Caco-2 (cell line): ENCODE measurements at regions not wholly inside any gene's neighbourhood (a gene's known extent, or its start where the extent isn't known, plus 50 kb on each side); places are given as distances from the start of the nearest gene placed in this dataset.

Source experiments
- BruUV-seq: library from RNA; stranded (reverse); fragments of 400-500 nt; replicated peaks from 2 replicates; lab custom pipeline; 2021; lab: Mats Ljungman, UMichigan
- CTCF ChIA-PET: fragments of 300-600 bp; sonication (Branson Sonifier 250); formaldehyde crosslinking; loops from one replicate; lab custom pipeline; 2022; ENCODE audit warnings: antibody characterized with exemption; lab: Charles Lee
- POLR2A ChIA-PET: fragments of 300-600 bp; sonication (Branson Sonifier 250); formaldehyde crosslinking; loops from one replicate; lab custom pipeline; 2022; ENCODE audit warnings: antibody characterized with exemption; lab: Charles Lee
- DNase-seq, 2 experiments: peaks; one replicate each; pipeline versions ENCODE4 v3.0.0 to v3.0.0-alpha.2; 2020 to 2022
- H3K27me3 ChIP-seq: replicated peaks from 2 replicates; pipeline ENCODE4 v1.6.0; 2011; ENCODE audit warnings: low read length; ENCODE audit not compliant: control insufficient read depth, insufficient read depth
- H3K36me3 ChIP-seq: 2 replicates; pipeline ENCODE4 v1.5.1; 2011; ENCODE audit warnings: low read length; ENCODE audit not compliant: control insufficient read depth, insufficient read depth
- H3K4me1 ChIP-seq: fragments of 250-450 bp; sonication (Bioruptor Pico); 2 replicates; pipeline ENCODE4 v1.5.1; 2020; ENCODE audit warnings: mild to moderate bottlenecking
- H3K4me3 ChIP-seq: 2 replicates; pipeline ENCODE4 v1.5.1; 2011; ENCODE audit warnings: low read depth, mild to moderate bottlenecking, control low read depth, low read length
- H3K9me3 ChIP-seq: fragments of 250-450 bp; sonication (Bioruptor Pico); 2 replicates; pipeline ENCODE4 v1.5.1; 2020; ENCODE audit warnings: mild to moderate bottlenecking, moderate library complexity
- H3K27ac Mint-ChIP-seq: one replicate; pipeline ENCODE4 v1.8.0; 2022; ENCODE audit warnings: mixed read lengths; ENCODE audit not compliant: unreplicated experiment
- H3K27me3 Mint-ChIP-seq: one replicate; pipeline ENCODE4 v1.8.0; 2022; ENCODE audit warnings: mixed read lengths; ENCODE audit not compliant: insufficient read depth, unreplicated experiment
- H3K36me3 Mint-ChIP-seq: one replicate; pipeline ENCODE4 v1.8.0; 2022; ENCODE audit warnings: mild to moderate bottlenecking, mixed read lengths; ENCODE audit not compliant: insufficient read depth, unreplicated experiment
- H3K4me1 Mint-ChIP-seq: one replicate; pipeline ENCODE4 v1.8.0; 2022; ENCODE audit warnings: low read depth, mixed read lengths; ENCODE audit not compliant: unreplicated experiment
- H3K4me3 Mint-ChIP-seq: one replicate; pipeline ENCODE4 v1.8.0; 2022; ENCODE audit warnings: mild to moderate bottlenecking, moderate library complexity, mixed read lengths; ENCODE audit not compliant: unreplicated experiment
- H3K9me3 Mint-ChIP-seq: one replicate; pipeline ENCODE4 v1.8.0; 2022; ENCODE audit warnings: mixed read lengths; ENCODE audit not compliant: unreplicated experiment
- intact Hi-C: fragments of 100-400 bp; cut with micrococcal nuclease; formaldehyde crosslinking; loops from one replicate; pipeline ENCODE4 v1.10.0; 2022; ENCODE audit not compliant: unreplicated experiment
- TF ChIP-seq, protein P1 (sequence below), 2 experiments: fragments of 200-600 bp in 1 of 2; IDR thresholded peaks; 1 replicate in 1 of 2; 2 replicates in 1 of 2; pipeline versions ENCODE4 v1.5.1 to v1.8.0; 2011 to 2022; ENCODE audit warnings: antibody characterized with exemption in 1 of 2, control low read depth in 1 of 2, inconsistent platforms in 1 of 2, low read depth in 1 of 2, low read length in 1 of 2, mild to moderate bottlenecking in 1 of 2, moderate library complexity in 1 of 2; ENCODE audit not compliant: insufficient read depth in 1 of 2, severe bottlenecking in 1 of 2, unreplicated experiment in 1 of 2

DNA sequence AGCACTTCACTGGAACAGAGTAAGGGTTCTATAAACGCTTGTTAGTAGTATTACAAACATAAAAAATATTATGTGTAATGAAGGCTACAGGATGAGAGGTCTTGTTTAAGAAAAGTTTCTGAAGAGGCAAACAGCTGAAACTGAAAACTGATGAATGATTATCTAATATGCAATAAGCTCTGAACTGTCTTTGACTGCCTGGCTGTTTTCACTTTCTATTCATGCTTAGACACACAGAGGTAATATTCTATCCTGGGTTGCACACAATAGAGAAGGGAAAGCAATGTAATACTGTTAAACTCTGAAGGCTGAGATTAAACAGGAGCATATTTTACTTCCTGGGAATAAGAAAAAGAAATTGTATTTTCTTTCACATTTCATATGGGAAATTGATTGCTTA is 251.3 kb downstream of the ALX1 start:
- no peak overlapping the region for H3K27ac Mint-ChIP-seq
- H3K36me3 ChIP-seq, result no peaks in the 10 kb centered on the region; the same call in 1 of the 2 replicates
- H3K9me3 ChIP-seq, result no peaks in the 10 kb centered on the region
- H3K4me1 ChIP-seq, result no peaks in the 10 kb centered on the region
- TF ChIP-seq, protein P1, sequence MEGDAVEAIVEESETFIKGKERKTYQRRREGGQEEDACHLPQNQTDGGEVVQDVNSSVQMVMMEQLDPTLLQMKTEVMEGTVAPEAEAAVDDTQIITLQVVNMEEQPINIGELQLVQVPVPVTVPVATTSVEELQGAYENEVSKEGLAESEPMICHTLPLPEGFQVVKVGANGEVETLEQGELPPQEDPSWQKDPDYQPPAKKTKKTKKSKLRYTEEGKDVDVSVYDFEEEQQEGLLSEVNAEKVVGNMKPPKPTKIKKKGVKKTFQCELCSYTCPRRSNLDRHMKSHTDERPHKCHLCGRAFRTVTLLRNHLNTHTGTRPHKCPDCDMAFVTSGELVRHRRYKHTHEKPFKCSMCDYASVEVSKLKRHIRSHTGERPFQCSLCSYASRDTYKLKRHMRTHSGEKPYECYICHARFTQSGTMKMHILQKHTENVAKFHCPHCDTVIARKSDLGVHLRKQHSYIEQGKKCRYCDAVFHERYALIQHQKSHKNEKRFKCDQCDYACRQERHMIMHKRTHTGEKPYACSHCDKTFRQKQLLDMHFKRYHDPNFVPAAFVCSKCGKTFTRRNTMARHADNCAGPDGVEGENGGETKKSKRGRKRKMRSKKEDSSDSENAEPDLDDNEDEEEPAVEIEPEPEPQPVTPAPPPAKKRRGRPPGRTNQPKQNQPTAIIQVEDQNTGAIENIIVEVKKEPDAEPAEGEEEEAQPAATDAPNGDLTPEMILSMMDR (IDR thresholded peaks at IDR 0.05; ENCODE audit: insufficient read depth in 1 of 2, low read depth in 1 of 2, low read length in 1 of 2, severe bottlenecking in 1 of 2, unreplicated experiment in 1 of 2), result no peak
- DNase-seq, result no peak
- no TSS peak for BruUV-seq
- POLR2A ChIA-PET, result no interaction called here
- no peak overlapping the region for H3K4me3 Mint-ChIP-seq
- H3K36me3 Mint-ChIP-seq, result no peaks in the 10 kb centered on the region
- no peaks in the 10 kb centered on the region for H3K9me3 Mint-ChIP-seq
- no peaks in the 10 kb centered on the region for H3K27me3 ChIP-seq
- H3K4me3 ChIP-seq, result no peak overlapping the region
- intact Hi-C loops, result no loop called here
- H3K27me3 Mint-ChIP-seq, result no peaks in the 10 kb centered on the region
- CTCF ChIA-PET, result no interaction called here
- no peaks in the 10 kb centered on the region for H3K4me1 Mint-ChIP-seq

DNA sequence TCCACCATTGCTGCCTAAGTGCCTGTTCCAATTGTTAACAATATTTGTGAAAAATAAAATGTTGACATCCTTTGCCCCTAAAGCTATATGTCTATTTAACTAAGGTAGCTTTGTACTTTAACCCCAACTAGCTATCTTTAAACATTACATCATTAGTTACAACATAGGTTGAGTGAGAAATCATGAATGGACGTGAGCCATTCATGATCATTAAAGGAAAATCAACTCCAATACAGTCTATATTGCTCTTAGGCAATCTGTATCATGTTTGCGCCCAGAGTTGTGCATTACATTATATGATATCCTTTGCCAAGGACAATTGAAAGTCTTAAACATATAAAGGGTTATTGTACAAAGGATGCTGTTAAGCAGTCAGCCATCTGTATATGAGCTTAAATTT is 269.6 kb downstream of the ALX1 start:
- no peak for DNase-seq

DNA sequence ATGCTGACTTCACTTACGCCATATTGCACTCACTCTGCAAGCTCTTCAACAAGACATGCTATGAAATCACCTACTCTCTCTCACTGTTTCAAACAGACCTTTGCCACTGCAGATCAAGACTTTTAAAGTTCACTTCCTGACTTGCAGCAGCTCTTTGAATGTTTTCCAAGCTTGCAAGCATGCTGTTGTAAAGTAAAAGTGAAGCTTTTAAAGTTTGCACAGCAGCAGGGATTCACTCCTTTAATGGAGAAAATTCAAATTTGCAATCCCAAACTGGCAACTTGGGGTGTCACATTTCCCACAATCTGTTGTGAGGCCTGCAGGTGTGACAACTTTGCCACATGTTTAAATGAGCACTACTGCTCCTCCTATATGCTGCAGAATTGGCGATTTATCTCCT is 270.9 kb downstream of the ALX1 start:
- no peaks in the 10 kb centered on the region for H3K9me3 Mint-ChIP-seq
- peaks cover 18% of the 10 kb centered on the region for H3K4me1 Mint-ChIP-seq
- no peaks in the 10 kb centered on the region for H3K36me3 Mint-ChIP-seq
- intact Hi-C loops, result no loop called here
- no peak for DNase-seq
- Histone ChIP-seq H3K4me1 (peaks cover 7% of the 10 kb centered on the region; the same call in 1 of the 2 replicates), H3K36me3 (no peaks in the 10 kb centered on the region), H3K4me3 (no peak overlapping the region), H3K27me3 (no peaks in the 10 kb centered on the region), H3K9me3 (no peaks in the 10 kb centered on the region)
- H3K4me3 Mint-ChIP-seq, result no peak overlapping the region
- ChIA-PET CTCF (no interaction called here), POLR2A (no interaction called here)
- no peaks in the 10 kb centered on the region for H3K27me3 Mint-ChIP-seq
- BruUV-seq, result no TSS peak
- no peak overlapping the region for H3K27ac Mint-ChIP-seq
- TF ChIP-seq, protein P1 (IDR thresholded peaks at IDR 0.05; ENCODE audit: insufficient read depth in 1 of 2, low read depth in 1 of 2, low read length in 1 of 2, severe bottlenecking in 1 of 2, unreplicated experiment in 1 of 2), result no peak

More for the DNA sequence above, 269.6 kb downstream of the ALX1 start:
- H3K27me3 ChIP-seq, result no peaks in the 10 kb centered on the region
- H3K9me3 ChIP-seq, result no peaks in the 10 kb centered on the region
- Mint-ChIP-seq H3K27me3 (no peaks in the 10 kb centered on the region), H3K9me3 (no peaks in the 10 kb centered on the region), H3K36me3 (no peaks in the 10 kb centered on the region), H3K4me3 (no peak overlapping the region), H3K4me1 (peaks cover 18% of the 10 kb centered on the region), H3K27ac (no peak overlapping the region)
- CTCF ChIA-PET, result interaction anchor here (0.6 to 1.3 kb wide), 2 partner anchors 318 to 354 kb away, joined by 3 to 4 read pairs; no protein-coding TSS in a partner anchor
- H3K4me1 ChIP-seq, result peaks cover 7% of the 10 kb centered on the region; the same call in 1 of the 2 replicates
- H3K4me3 ChIP-seq, result no peak overlapping the region
- no TSS peak for BruUV-seq
- TF ChIP-seq, protein P1 (IDR thresholded peaks at IDR 0.05; ENCODE audit: insufficient read depth in 1 of 2, low read depth in 1 of 2, low read length in 1 of 2, severe bottlenecking in 1 of 2, unreplicated experiment in 1 of 2), result no peak
- H3K36me3 ChIP-seq, result no peaks in the 10 kb centered on the region
- POLR2A ChIA-PET, result no interaction called here
- intact Hi-C loops, result no loop called here
